GM19240 (cell line): ENCODE measurements at regions not wholly inside any gene's neighbourhood (a gene's known extent, or its start where the extent isn't known, plus 50 kb on each side); places are given as distances from the start of the nearest gene placed in this dataset.

Experiments
- DNase-seq: peaks from one replicate; pipeline ENCODE4 v3.0.0; 2011; ENCODE audit warnings: low spot score; ENCODE audit not compliant: insufficient read length

DNA sequence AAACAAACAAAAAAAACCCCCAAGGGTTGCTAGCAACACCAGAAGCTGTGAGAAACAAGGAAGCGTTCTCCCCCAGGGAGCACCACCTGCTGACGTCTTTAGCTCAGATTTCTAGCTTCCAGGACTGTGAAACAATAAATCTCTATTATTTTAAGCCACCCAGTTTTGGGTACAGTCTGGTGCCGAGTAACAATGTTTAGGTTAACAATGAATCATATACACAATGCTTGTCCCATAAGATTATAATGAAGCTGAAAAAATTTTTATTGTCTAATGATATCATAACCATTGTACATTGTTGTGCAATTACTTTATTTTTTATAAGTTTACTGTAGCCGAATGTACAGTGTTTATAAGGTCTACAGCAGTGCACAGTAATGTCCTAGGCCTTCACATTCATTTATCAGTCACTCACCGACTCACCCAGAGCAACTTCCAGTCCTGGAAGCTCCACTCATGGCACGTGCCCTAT is 72.1 kb upstream of the CAB39 start:
- DNase-seq = no peak

DNA sequence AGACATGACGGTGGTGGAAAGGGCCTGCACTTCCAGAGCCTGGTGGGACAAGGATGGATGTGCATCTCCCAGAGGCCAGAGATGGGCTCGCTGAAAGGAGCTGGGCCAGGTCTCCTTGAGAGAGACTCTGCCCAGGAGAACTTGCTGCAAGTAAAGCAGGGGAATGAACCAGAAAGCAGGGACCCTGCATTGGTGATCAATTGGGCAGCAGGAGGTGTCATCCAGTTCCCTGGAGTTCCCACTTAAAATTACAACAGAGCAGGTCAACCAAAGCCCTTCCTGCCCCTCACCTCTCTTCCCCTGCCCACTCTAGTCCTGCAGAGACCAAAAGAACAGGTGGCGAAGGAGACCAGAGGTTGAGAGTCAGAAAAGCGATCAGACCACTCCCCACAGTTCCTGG is 69.7 kb upstream of the CAB39 start:
- no peak for DNase-seq

DNA sequence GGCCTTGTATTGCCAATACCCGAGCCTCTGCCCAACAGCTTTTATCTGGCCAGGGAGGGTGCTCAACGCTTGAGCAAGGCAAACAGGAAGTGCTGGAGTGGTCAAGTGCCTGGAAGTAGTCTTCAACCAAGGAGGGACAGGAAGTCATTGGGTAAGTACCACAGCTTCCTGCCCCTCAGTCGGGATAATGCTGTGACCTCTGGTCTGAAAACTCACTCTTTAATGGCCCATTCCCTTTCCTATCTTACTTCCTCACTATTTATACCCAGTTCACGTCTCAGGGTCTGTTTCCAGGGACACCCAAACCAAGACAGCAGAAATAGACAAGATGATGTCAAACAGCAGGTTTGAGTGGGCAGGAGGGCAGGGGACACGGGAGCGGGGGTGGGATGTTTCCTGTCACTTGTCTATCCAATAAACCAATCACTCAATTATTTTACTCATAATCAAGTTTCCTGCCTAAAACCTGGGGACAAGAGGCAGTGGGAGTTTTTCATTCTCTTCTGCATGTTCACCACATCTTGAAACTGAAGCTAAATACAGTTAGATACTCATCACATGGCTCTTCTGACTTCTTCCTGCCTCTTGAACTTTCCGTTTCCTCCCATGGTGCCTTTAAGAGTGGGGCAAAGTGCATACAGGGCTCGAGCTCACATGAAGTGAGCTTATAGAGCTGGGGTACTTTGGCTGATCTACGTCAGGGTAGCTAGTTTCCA is 68.9 kb upstream of the CAB39 start:
- DNase-seq = no peak

DNA sequence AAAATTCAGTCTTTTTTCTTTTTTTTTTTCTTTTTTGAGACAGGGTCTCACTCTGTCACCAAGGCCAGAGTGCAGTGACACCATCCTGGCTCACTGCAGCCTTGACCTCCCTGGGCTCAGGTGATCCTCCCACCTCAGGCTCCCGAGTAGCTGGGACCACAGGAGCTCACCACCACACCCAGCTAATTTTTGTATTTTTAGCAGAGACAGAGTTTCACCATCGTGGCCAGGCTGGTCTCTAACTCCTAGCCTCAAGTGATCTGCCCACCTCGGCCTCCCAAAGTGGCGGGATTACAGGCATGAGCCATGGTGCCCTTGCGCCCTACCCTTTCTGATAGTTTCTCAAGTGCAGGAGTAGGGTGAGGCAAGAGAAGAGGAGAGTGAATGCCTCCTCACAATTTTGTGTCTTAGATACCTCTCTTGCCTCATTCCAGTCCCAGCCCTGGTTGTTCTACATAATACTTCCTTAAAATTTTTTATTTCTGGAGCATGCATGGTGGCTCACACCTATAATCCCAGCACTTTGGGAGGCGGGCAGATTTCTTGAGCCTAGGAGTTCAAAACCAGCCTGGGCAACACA is 68.2 kb upstream of the CAB39 start:
- no peak for DNase-seq

DNA sequence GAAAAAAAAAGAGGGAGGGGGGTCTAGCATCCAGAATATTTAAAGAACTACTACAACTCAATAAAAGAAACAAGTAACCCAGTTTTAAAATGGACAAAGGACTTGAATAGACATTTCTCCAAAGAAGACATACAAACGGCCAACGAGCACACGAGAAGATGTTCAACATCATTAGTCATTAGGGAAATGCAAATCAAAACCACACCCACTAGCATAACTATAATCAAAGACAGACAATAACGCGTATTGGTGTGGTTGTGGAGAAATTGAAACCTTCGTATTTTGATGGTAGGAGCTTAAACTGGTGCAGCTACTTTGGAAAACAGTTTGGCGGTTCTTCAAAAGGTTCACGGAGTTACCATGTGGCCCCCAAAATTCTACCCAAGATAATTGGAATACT is 64.3 kb upstream of the CAB39 start:
- DNase-seq = no peak

DNA sequence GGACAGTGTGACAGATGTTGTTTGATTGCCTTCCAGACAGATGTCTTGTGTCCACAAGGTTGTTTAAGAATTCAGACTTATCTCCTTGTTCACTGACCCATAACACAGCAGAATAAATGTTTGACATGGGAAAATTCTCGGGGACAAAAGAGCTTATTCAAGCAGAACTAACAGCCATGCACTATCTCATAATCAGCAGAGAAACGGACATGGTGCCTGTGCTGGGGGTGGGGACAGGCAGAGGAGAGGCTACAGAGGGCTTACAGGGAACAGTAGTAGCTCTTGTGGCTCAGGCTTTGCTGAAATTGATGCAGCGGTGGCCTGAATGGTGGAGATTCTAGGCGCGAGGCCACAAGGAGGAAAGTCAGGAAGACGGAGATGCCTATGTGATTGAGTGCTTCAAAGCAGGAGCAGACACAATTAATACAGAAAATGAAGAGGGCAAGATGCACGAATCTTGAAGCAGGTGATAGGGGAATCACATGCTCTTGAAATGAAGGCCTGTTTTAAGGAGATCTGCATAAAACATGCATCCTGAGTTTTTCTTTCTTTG is 62.0 kb upstream of the CAB39 start:
- no peak for DNase-seq

DNA sequence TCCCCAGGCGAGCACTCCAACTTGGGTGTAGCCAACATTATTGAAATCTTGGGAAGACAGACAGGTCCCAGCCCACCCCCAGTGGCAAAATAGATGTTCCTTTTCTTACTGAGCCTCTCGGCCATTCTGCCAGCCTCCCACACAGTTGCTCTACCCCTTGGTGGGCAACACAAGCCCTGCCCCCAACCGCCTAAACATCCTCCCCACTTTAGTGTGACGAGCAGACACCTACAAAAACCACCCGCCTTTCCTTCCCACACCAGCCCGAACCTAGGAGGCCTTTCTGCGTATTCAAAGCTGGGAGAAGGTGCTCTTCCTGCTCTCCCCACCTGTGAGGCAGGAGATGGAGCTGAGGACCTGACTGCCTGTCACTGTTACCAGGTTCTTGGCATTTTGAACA is 58.6 kb upstream of the CAB39 start:
- DNase-seq = no peak

DNA sequence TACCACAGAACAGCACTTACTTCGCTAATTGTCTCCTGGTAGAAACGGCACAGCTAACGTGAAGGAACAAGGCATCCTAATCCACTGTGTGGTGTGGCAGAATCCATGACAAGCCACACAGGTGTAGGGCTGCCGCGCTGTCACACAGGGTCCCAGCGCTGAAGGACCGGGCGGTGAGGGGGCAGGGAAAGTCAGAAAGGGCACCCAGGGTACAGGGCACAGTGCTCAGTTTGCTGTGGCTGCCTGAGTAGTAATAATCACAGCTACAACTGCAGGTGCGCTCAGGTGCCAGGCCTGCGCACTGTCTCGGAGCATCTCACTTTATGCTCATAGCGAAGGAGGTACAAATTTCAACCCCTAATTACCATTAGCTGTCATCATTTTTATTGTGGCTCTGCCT is 55.2 kb upstream of the CAB39 start:
- DNase-seq = no peak

DNA sequence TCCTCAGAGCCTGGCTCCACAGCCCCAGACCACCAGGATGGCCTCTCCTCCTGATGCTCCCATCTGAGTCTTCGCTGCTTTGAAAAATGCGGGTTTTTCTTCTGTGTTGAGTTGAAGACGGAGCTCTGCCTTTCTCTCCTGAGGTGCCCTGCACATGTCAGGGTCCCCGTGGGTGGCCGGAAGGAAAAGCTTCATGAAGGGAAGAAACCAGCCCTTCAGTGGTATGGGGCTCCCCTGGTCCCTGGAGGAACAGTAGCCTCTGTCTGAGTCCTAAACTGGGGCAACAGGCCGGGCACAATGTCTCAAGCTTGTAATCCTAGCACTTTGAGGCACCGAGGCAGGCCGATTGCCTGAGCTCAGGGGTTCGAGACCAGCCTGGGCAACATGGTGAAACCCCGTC is 54.7 kb upstream of the CAB39 start:
- DNase-seq = no peak

DNA sequence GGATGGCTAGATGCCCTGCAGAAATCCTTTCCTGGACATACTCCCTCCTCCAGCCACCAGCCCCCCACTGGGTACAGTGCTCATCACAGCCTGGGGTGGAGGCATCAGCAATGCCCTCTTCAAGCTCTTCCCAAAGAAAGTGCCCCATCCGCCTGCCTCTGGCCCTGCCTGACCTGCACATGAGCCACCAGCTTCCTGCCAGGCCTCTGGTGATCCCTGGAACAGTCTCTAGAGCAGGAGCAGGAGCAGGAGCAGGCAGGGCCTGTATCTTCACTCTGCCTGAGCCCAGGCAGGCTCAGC is 54.1 kb upstream of the CAB39 start:
- no peak for DNase-seq

DNA sequence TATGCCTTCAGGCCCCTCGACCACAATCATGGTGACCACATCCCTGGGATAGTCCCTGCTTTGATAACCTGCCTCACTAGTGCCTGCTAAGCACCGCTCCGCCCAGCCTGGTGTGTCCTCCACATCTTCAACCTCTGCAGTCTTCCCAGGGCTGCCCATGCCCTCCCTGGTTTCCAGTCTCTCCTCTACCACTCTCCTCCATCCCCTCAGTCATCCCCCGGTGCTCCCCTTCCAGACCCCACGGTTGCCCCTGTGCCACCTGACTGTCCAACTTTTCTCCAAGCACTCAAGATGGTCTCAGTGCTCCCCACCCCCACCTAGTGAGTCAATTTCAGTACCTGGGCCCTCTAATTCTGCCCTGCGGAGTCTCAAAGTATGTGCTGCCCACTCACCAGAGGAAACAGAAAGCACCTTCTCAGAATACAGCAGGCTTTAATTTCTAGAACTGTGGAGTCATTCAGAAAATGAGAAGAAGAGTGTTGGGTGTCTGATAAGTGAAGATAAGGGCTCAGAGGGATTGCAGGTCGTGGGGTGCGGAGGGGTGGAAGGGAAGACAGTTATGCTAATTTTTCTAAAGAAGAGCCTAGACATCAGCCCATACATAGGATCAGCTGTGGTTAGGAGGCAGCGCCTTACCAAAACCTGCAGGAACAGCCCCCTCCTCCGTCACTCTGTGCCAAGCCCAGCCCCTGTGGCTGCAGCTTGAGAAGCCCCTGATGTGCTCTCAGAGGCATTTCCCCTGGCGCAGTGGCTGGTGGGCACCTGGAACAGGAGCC is 53.6 kb upstream of the CAB39 start:
- DNase-seq = no peak

DNA sequence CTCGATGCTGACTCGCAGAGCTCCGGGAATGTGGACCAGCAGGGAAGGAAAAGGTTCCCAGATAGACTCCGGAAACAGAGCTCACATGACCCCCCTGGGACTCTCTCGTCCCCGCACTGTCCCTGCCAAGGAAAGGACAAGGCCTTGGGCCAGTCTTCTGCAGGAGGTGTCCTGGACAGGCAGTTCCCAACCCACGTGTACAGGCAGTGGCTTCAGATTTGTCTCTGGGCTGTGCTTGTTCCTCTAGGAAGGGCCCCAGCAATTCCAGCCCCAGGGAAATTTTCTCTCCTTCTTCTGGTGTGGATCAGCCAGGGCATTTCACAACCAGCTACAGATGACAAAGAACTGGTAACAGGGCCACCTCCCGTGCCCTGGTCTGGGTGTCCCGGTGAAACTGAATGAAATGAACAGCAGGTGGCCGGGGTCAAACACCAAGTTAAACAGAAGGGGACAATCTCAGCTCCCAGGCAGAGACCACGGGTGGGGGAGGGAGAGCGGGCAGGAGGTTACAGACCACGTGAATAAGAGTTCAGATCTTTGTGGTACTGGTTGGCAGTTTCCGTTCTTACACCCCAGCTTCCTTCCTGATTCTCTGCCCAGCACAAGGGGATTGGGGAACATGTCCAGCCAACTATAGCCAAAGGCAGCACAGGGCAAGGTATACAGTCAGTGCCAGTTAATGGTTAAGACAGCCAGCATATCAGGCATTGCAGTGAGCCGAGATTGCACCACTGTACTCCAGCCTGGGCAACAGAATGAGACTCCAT is 52.2 kb upstream of the CAB39 start:
- no peak for DNase-seq

DNA sequence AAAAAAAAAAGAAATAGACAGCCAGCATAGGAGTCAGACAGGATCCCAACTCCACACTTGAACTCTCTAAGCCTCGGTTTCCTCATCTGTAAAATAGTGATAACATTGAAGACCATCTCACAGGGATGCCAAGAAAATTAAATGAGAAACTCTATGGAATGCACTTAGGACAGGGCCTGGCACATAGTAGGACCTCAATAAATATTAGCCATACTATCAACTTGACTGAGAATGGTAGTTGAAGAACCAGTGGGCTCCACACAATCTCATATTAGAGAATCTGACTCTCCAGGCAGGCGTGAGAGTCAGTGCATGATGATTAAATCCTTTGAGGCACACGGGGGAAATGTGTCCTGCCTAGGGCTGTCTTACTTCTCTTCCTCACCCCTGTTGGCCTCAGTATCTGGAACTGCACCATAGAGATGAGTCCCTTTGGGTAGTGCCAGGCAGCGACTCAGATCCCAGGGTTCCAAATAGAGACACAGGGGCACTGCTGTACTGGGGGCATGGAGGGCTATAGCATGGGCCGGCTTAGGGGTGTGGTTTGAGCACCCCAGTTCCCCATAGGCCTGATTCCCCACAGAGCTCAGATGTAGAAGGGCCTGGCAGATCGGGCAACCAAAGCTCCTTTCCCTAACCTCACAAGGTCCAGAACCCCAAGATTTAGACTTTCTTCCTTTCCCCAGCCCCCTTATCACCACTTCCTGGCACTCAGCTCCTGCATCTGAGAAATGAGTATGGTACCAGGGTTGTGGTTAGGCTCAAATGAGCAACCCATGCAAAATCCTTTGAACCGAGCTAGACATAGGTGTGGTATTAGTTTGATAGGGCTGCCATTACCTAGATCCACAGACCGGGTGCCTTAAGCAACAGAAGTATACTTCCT is 51.3 kb upstream of the CAB39 start:
- DNase-seq = no peak
